ENCODE measurements at regions not wholly inside any gene's neighbourhood (a gene's known extent, or its start where the extent isn't known, plus 50 kb on each side); places are given as distances from the start of the nearest gene placed in this dataset.

DNA sequence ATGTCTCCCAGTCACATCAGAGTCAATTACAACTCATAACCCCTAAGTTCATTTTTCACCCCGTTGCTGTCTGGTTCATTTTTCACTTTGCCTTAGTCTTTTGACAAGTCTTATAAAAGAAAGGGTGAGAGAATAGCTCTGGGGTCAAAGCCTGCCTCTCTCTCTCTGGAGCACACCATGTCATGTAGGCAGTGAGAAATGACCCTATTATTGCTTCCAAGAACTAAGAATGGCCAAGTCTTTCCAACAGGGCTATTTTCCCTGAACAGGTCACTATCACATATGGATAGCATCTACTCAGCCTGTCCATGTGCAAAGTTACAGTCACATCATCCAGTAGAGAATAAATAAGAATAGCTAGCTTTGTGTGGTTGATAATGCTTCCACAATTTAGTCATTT, 655.5 kb upstream of the LRRC4C start:
- TF ChIP-seq SUZ12 (IDR thresholded peaks at IDR 0.05; ENCODE audit: extremely low read depth, insufficient read depth, insufficient read length) (no peak), YY1 (IDR thresholded peaks at IDR 0.05; ENCODE audit: insufficient read depth, insufficient read length) (no peak)

Data from NT2/D1 (cell line).